GM18502 (cell line): ENCODE measurements at regions not wholly inside any gene's neighbourhood (a gene's known extent, or its start where the extent isn't known, plus 50 kb on each side); places are given as distances from the start of the nearest gene placed in this dataset.

Source experiments
- ATAC-seq: cut with Tn5 transposase; IDR thresholded peaks from one replicate; pipeline ENCODE4 v1.9.1; 2021; ENCODE audit warnings: mild to moderate bottlenecking; ENCODE audit not compliant: unreplicated experiment, poor library complexity

GRCh38 chr7:84271543-84271942 lies 77.0 kb upstream of the SEMA3A start:
- ATAC-seq: no peak

DNA sequence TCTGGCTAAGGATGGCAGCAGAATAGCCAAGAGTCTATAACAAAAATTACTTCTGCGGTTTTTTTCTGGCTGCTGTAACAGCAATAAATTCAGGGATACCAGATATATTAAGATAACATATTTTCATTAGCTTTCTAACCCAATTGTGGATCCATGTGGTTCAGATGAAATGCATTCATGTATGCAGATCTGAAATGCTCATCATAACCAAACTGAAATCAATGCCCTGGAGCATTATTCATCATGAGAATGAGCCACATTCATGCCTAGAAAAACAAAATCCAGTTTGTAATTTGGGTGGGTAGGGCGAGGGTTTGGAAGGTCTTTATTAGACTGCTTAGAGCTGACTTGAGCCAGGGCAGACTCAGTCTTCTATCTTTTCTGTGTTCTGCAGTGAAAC lies 69.8 kb upstream of the SEMA3A start:
- no peak for ATAC-seq

GRCh38 chr7:84263106-84263505 lies 68.5 kb upstream of the SEMA3A start:
- ATAC-seq: no peak

DNA sequence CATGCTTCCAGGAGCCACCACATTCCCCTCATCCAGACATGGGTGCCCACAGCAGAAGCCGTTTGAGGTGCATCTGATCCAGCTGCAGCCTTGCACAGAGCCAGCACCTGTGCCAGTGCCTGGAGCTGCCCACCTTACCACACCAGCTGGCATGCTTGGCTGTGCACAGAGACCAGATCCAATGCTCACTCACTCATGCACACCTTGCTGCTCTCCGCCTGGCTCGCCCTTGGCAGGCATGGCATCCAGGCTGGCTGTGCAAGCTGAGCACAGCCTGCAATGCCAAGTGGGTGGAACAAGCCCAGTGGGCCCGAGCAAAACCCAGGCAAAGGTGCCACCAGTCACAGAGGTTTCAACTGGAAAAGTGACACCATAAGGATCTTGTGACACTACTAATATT lies 66.9 kb upstream of the SEMA3A start:
- ATAC-seq: no peak

DNA sequence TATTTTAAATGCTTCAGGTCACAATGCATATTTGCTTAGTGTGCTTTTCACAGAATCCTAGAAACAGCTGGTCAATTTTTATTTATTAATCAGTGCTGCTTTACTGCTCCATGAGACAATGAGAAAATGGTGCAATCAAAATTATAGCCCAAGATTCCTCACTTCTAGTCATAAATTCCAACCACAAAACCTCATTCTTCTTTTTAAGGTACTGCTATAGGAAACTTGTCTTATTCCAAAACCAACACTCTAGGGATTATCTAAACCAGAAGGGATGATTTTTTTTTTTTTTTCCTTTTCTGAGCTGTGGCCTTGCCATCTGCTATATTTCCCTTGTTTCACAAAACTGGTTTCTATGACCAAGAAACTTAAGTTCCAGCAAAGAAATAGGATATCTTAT lies 64.0 kb upstream of the SEMA3A start:
- ATAC-seq: no peak

- ATAC-seq: no peak
Observed at GRCh38 chr7:84256571-84256971, 62.0 kb upstream of the SEMA3A start.

GRCh38 chr7:84251277-84251781 lies 56.7 kb upstream of the SEMA3A start:
- no peak for ATAC-seq

GRCh38 chr7:84250452-84250851 lies 55.9 kb upstream of the SEMA3A start:
- ATAC-seq: no peak

DNA sequence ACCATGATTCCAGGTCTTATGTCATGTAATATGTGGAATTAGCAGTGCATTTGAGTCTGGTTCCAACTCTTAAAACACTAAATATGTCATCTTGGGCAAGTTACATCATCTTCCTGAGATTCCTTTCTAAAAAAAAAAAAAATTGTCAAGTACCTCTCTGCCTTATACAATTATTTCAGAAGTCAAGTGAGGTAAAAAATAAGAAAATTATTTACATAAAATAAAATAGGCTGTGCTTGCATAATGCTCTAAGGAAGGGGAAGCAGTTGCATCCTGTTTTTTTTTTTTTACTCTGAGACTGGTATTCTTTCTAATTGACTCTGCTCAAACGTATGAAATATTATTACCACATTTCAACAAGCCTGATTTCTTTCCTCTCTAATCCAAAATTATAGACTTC lies 55.1 kb upstream of the SEMA3A start:
- no peak for ATAC-seq

DNA sequence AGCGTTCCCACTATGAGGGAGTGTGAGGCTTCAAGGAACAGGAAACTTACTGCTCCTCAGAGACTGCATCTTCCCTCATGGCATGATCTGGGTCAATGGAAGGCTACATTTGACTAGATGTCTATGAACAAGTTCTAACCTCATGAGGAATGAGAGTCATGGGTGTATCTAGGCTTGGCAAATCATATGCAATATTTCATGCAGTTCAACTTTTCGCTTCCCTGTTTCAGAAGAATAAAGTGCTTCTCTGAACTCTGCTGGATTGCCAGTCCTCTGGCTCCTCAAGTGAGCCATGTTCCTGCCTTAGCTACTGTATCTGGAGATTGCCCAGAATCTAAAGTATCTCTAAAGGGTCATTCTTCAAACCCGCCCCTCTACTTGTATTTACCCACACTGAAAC lies 54.3 kb upstream of the SEMA3A start:
- ATAC-seq: peak; percentile 33

GRCh38 chr7:84248267-84248666 lies 53.7 kb upstream of the SEMA3A start:
- peak; percentile 80 for ATAC-seq

- ATAC-seq: no peak
Observed at GRCh38 chr7:84247591-84247990, 53.0 kb upstream of the SEMA3A start.

DNA sequence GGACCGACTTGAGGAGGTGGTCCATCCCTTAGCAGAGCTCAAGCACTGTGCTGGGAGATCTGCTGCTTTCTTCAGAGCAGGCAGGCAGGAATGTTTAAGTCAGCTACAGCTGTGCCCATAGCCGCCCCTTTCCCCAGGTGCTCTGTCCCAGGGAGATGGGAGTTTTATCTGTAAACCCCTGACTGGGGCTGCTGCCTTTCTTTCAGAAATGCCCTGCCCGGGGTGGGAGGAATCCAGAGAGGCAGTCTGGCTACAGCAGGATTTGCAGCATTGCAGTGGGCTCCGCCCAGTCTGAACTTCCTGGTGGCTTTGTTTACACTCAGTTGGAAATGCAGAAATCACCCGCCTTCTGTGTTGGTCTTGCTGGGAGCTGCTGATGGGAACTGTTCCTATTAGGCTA lies 51.2 kb upstream of the SEMA3A start:
- no peak for ATAC-seq
